WERI-Rb-1 (cell line): ENCODE measurements at regions not wholly inside any gene's neighbourhood (a gene's known extent, or its start where the extent isn't known, plus 50 kb on each side); places are given as distances from the start of the nearest gene placed in this dataset.

Experiments used
- DNase-seq: peaks from one replicate; pipeline ENCODE4 v3.0.0-alpha.2; 2020
- H3K27ac ChIP-seq: fragments of 250-450 bp; sonication (Bioruptor Pico); 2 replicates; pipeline ENCODE4 v1.5.1; 2020; ENCODE audit warnings: mild to moderate bottlenecking, moderate library complexity
- H3K27me3 ChIP-seq: fragments of 250-450 bp; sonication (Bioruptor Pico); 2 replicates; pipeline ENCODE4 v1.5.1; 2021; ENCODE audit warnings: mild to moderate bottlenecking, low read depth, moderate library complexity; ENCODE audit not compliant: insufficient read depth, severe bottlenecking
- H3K36me3 ChIP-seq: fragments of 250-450 bp; sonication (Bioruptor Pico); 2 replicates; pipeline ENCODE4 v1.5.1; 2020; ENCODE audit warnings: mild to moderate bottlenecking, moderate library complexity
- H3K4me3 ChIP-seq: 2 replicates; pipeline ENCODE4 v1.5.1; 2011; ENCODE audit warnings: low read depth, mild to moderate bottlenecking, control low read depth, low read length
- H3K9me3 ChIP-seq: fragments of 250-450 bp; sonication (Bioruptor Pico); 2 replicates; pipeline ENCODE4 v1.5.1; 2021; ENCODE audit warnings: mild to moderate bottlenecking, moderate library complexity; ENCODE audit not compliant: severe bottlenecking
- CTCF ChIP-seq: IDR thresholded peaks from 2 replicates; pipeline ENCODE4 v1.5.1; 2011; ENCODE audit warnings: low read depth, mild to moderate bottlenecking, control low read depth, inconsistent platforms, low read length

- Histone ChIP-seq H3K27me3 (peaks cover 79% of the 10 kb centered on the region), H3K4me3 (no peak overlapping the region), H3K27ac (no peak overlapping the region), H3K9me3 (no peaks in the 10 kb centered on the region), H3K36me3 (no peaks in the 10 kb centered on the region)
- TF ChIP-seq CTCF, result no peak
- no peak for DNase-seq
Measured at GRCh38 chr6:2432292-2432691, 186.9 kb upstream of the GMDS start.

GRCh38 chr6:2430612-2431011, 185.2 kb upstream of the GMDS start:
- no peak for TF ChIP-seq CTCF
- no peak for DNase-seq
- Histone ChIP-seq H3K4me3 (no peak overlapping the region), H3K36me3 (no peaks in the 10 kb centered on the region), H3K27me3 (peaks cover 70% of the 10 kb centered on the region), H3K9me3 (no peaks in the 10 kb centered on the region), H3K27ac (no peak overlapping the region)

GRCh38 chr6:2429460-2429859, 184.1 kb upstream of the GMDS start:
- Histone ChIP-seq H3K27ac (no peak overlapping the region), H3K27me3 (peaks cover 63% of the 10 kb centered on the region), H3K36me3 (no peaks in the 10 kb centered on the region), H3K4me3 (no peak overlapping the region), H3K9me3 (no peaks in the 10 kb centered on the region)
- no peak for TF ChIP-seq CTCF
- DNase-seq, result no peak

GRCh38 chr6:2429032-2429431, 183.6 kb upstream of the GMDS start:
- DNase-seq, result no peak
- H3K36me3 ChIP-seq, result no peaks in the 10 kb centered on the region
- H3K27ac ChIP-seq, result no peak overlapping the region
- no peak for TF ChIP-seq CTCF
- peaks cover 58% of the 10 kb centered on the region for H3K27me3 ChIP-seq
- no peaks in the 10 kb centered on the region for H3K9me3 ChIP-seq
- H3K4me3 ChIP-seq, result no peak overlapping the region

- H3K4me3 ChIP-seq, result no peak overlapping the region
- H3K36me3 ChIP-seq, result no peaks in the 10 kb centered on the region
- H3K27me3 ChIP-seq, result peaks cover 35% of the 10 kb centered on the region
- no peaks in the 10 kb centered on the region for H3K9me3 ChIP-seq
- no peak for TF ChIP-seq CTCF
- DNase-seq, result no peak
- H3K27ac ChIP-seq, result no peak overlapping the region
Measured at GRCh38 chr6:2426561-2427340, 181.3 kb upstream of the GMDS start.
